ENCODE measurements at regions not wholly inside any gene's neighbourhood (a gene's known extent, or its start where the extent isn't known, plus 50 kb on each side); places are given as distances from the start of the nearest gene placed in this dataset.

DNA sequence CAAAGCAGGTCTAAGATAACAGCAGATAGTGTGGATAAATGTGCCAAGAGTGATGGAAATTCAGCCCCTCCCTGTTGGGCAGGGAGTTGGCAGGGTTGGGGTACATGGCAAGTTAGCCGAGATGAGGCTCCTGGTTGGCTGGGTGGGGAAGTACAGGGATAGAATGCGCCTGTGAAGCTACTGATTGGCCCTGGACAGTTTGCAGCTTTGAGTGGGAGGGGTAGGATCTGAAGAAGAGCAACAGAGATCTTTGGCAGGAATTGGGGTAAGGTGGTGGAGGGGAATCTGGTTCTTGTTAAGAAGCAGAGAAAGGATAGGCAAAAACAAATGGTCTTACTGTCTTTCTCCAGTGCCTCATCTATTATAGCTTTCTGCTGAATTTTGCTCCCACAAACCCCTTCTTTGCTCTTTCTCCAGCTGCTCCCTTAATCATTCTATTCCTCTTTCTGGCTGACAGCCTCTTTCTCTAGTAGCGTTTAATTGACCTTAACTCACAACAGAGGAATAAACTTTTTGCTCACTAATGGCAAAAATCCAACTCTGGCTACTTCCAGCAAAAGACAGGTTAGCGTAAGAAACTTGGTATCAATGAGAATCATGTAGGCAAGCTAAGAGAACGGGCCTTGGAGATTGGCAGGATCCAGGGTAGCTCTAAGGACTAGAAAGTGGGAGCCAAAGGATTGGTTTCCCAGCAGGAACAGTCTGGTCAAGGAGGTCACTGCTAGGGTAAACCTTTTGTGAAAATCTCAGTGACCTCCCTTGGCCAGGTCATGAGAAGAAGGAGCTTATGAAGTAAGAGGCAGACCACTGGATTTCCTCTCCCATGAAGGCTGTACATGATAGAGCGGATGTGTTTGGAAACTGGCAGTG is 86.3 kb upstream of the CARMIL1 start:
- H3K9ac ChIP-seq (replicated peaks in 1 of 4; ENCODE audit: extremely low read depth in 1 of 4, low read depth in 3 of 4, low read length in 3 of 4): no peak overlapping the region
- no peak overlapping the region for H3K4me3 ChIP-seq (ENCODE audit: extremely low read depth in 1 of 4, insufficient read depth in 2 of 4, low read depth in 3 of 4, low read length in 4 of 4)
- H2BK15ac ChIP-seq (ENCODE audit: low read length): no peak overlapping the region
- no peak overlapping the region for H3K18ac ChIP-seq (ENCODE audit: extremely low read depth, low read length)
- no peak overlapping the region for H3K56ac ChIP-seq (replicated peaks; ENCODE audit: insufficient read length, low read depth, low read length)
- H3K27me3 ChIP-seq (replicated peaks in 1 of 4; ENCODE audit: control insufficient read depth in 3 of 4, extremely low read depth in 1 of 4, insufficient read depth in 3 of 4, low read length in 3 of 4): no peaks in the 10 kb centered on the region
- no peak overlapping the region for H2AK5ac ChIP-seq (ENCODE audit: low read depth, low read length)
- WGBS, 2 experiments (ENCODE audit: extremely low coverage in 1 of 2, insufficient coverage in 1 of 2, insufficient read length in 1 of 2, insufficient replicate concordance in 2 of 2, low coverage in 1 of 2, low lambda C conversion rate in 2 of 2, missing lambda C conversion rate in 1 of 2): 90% methylated on average over 6 of the region's 6 CpGs; no CpG with 5 or more reads in 1 of the 2 experiments
- no peak overlapping the region for H2AFZ ChIP-seq (ENCODE audit: low read length)
- POLR2A ChIA-PET (ENCODE audit: partially characterized antibody): no interaction called here
- no peaks in the 10 kb centered on the region for H4K20me1 ChIP-seq (replicated peaks in 1 of 2; ENCODE audit: control insufficient read depth in 1 of 2, insufficient read depth in 2 of 2, low read length in 2 of 2)
- H2BK20ac ChIP-seq (ENCODE audit: low read length): no peak overlapping the region
- H3K4ac ChIP-seq (replicated peaks; ENCODE audit: insufficient read length, low read depth, low read length): no peak overlapping the region
- CTCF ChIA-PET (ENCODE audit: partially characterized antibody): interaction anchor here (0.8 to 0.9 kb wide), 2 partner anchors 12 to 63 kb away, joined by 3 to 4 read pairs; no protein-coding TSS in a partner anchor
- H3K79me1 ChIP-seq (ENCODE audit: low read depth, low read length): no peaks in the 10 kb centered on the region
- no peak overlapping the region for H2BK120ac ChIP-seq (replicated peaks; ENCODE audit: low read depth, low read length)
- H3K4me1 ChIP-seq (replicated peaks in 1 of 4; ENCODE audit: control insufficient read depth in 3 of 4, insufficient read depth in 4 of 4, low read length in 3 of 4): no peaks in the 10 kb centered on the region
- no peak overlapping the region for H2BK5ac ChIP-seq (ENCODE audit: low read depth, low read length)
- H2BK12ac ChIP-seq (ENCODE audit: low read depth, low read length): no peak overlapping the region
- H3K23me2 ChIP-seq (ENCODE audit: low read depth, low read length): no peaks in the 10 kb centered on the region
- H3K23ac ChIP-seq (ENCODE audit: insufficient read length): no peak overlapping the region
- no peaks in the 10 kb centered on the region for H3K79me2 ChIP-seq (ENCODE audit: control insufficient read depth in 1 of 2, insufficient read depth in 2 of 2, low read length in 2 of 2)
- H3K36me3 ChIP-seq (ENCODE audit: control insufficient read depth in 2 of 4, insufficient read depth in 4 of 4, low read length in 3 of 4): no peaks in the 10 kb centered on the region
- no peak overlapping the region for H3K27ac ChIP-seq (ENCODE audit: low read depth, low read length)
- no peak overlapping the region for H4K5ac ChIP-seq (ENCODE audit: insufficient read length, low read depth, low read length)
- FAIRE-seq (no peak), DNase-seq (ENCODE audit: low read depth in 1 of 2, low spot score in 2 of 2) (no peak)
- H4K8ac ChIP-seq (ENCODE audit: extremely low read depth, insufficient read depth, low read length): no peak overlapping the region
- H3K4me2 ChIP-seq (ENCODE audit: insufficient read depth in 1 of 2, low read depth in 2 of 2, low read length in 2 of 2): no peak overlapping the region
- no peak overlapping the region for H4K91ac ChIP-seq (replicated peaks; ENCODE audit: insufficient read length, low read length)
- no peak overlapping the region for H3K14ac ChIP-seq (ENCODE audit: insufficient read length)
- no peaks in the 10 kb centered on the region for H3K9me3 ChIP-seq (ENCODE audit: insufficient read depth in 2 of 2, low read depth in 1 of 2, low read length in 1 of 2)
- TF ChIP-seq TBP (IDR thresholded peaks at IDR 0.05; ENCODE audit: low read depth, low read length) (no peak), SP1 (IDR thresholded peaks at IDR 0.05; ENCODE audit: low read depth, low read length) (no peak), EP300 (IDR thresholded peaks at IDR 0.05; ENCODE audit: borderline replicate concordance in 1 of 2, low read depth in 2 of 2, low read length in 2 of 2) (no peak), EGR1 (IDR thresholded peaks at IDR 0.05; ENCODE audit: borderline replicate concordance, low read depth, low read length) (no peak)

All from H1 (cell line).